SK-N-MC (cell line): ENCODE measurements at regions not wholly inside any gene's neighbourhood (a gene's known extent, or its start where the extent isn't known, plus 50 kb on each side); places are given as distances from the start of the nearest gene placed in this dataset.

Experiments used
- EZH2 ChIP-seq: fragments of 200-600 bp; sonication (generic); IDR thresholded peaks from one replicate; pipeline ENCODE4 v1.6.1; 2017; ENCODE audit warnings: antibody characterized with exemption
- FOXP2 ChIP-seq: optimal IDR thresholded peaks from 2 replicates; pipeline ENCODE3; 2011; ENCODE audit warnings: mild to moderate bottlenecking, moderate library complexity; ENCODE audit not compliant: insufficient read depth; ENCODE audit errors: extremely low read length, control extremely low read depth
- POLR2AphosphoS5 ChIP-seq: IDR thresholded peaks from 2 replicates; pipeline ENCODE4 v1.6.1; 2012; ENCODE audit warnings: mild to moderate bottlenecking, low read depth, low read length, borderline replicate concordance

- TF ChIP-seq EZH2 = no peak
- no peak for TF ChIP-seq POLR2AphosphoS5
- TF ChIP-seq FOXP2 = no peak
These were observed 489.2 kb upstream of the LRRN3 start for GRCh38 chr7:110601710-110602109.
